ENCODE measurements at regions not wholly inside any gene's neighbourhood (a gene's known extent, or its start where the extent isn't known, plus 50 kb on each side); places are given as distances from the start of the nearest gene placed in this dataset.

DNA sequence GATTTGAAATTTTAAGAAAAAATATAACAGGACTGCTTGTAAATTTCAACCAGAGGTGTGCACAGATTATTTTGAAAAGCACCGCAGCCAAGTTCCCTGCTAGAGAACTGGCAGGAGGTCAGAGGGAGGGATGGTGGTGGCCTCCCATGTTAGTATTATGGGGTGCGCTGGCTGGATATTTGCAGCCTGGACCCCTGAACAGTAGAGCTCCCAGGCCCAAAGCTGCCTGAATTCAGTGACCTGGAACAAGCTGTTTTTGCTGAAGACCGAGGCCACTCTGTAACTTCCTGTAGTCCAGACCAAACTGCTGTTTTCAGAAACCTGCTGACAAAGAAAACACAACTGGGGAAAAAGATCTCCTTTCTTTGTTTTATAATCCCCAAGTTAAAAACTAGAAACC, 314.3 kb downstream of the TNS1 start:
- no peaks in the 10 kb centered on the region for H3F3A ChIP-seq (ENCODE audit: insufficient read depth)
- H3K27me3 ChIP-seq (ENCODE audit: low read length) = no peaks in the 10 kb centered on the region
- H3K36me3 ChIP-seq (ENCODE audit: low read length) = no peaks in the 10 kb centered on the region
- TF ChIP-seq CTCF (IDR thresholded peaks at IDR 0.05; ENCODE audit: insufficient read depth, low read length, poor library complexity, severe bottlenecking) (no peak), EZH2phosphoT487 (conservative IDR thresholded peaks at IDR 0.05; ENCODE audit: low read length) (no peak)
- no peak overlapping the region for H3K9ac ChIP-seq (ENCODE audit: low read length)
- no peak overlapping the region for H2AFZ ChIP-seq (ENCODE audit: low read depth, low read length, severe bottlenecking)
- no peak overlapping the region for H3K4me3 ChIP-seq (ENCODE audit: insufficient read depth, low read length, poor library complexity, severe bottlenecking)
- H3K9me3 ChIP-seq (ENCODE audit: insufficient read depth, low read length) = no peaks in the 10 kb centered on the region
- H3K27ac ChIP-seq (ENCODE audit: low read depth, low read length) = no peak overlapping the region
- no peaks in the 10 kb centered on the region for H3K9me2 ChIP-seq (replicated peaks; ENCODE audit: insufficient read depth, low read length)
- H3K4me2 ChIP-seq (ENCODE audit: low read depth, low read length, poor library complexity, severe bottlenecking) = no peak overlapping the region
- no peaks in the 10 kb centered on the region for H3K79me2 ChIP-seq (ENCODE audit: insufficient read depth, low read length)
- no peaks in the 10 kb centered on the region for H4K20me1 ChIP-seq (ENCODE audit: low read depth, low read length)

GRCh38 chr2:217687771-217688170, 315.0 kb downstream of the TNS1 start:
- H3F3A ChIP-seq (ENCODE audit: insufficient read depth) = no peaks in the 10 kb centered on the region
- H3K4me2 ChIP-seq (ENCODE audit: low read depth, low read length, poor library complexity, severe bottlenecking) = no peak overlapping the region
- H3K27ac ChIP-seq (ENCODE audit: low read depth, low read length) = no peak overlapping the region
- no peak overlapping the region for H3K9ac ChIP-seq (ENCODE audit: low read length)
- no peaks in the 10 kb centered on the region for H3K9me3 ChIP-seq (ENCODE audit: insufficient read depth, low read length)
- no peak overlapping the region for H2AFZ ChIP-seq (ENCODE audit: low read depth, low read length, severe bottlenecking)
- no peaks in the 10 kb centered on the region for H3K36me3 ChIP-seq (ENCODE audit: low read length)
- no peaks in the 10 kb centered on the region for H3K79me2 ChIP-seq (ENCODE audit: insufficient read depth, low read length)
- no peaks in the 10 kb centered on the region for H3K27me3 ChIP-seq (ENCODE audit: low read length)
- H3K4me3 ChIP-seq (ENCODE audit: insufficient read depth, low read length, poor library complexity, severe bottlenecking) = no peak overlapping the region
- H3K9me2 ChIP-seq (replicated peaks; ENCODE audit: insufficient read depth, low read length) = no peaks in the 10 kb centered on the region
- no peak for TF ChIP-seq EZH2phosphoT487 (conservative IDR thresholded peaks at IDR 0.05; ENCODE audit: low read length)
- no peak for TF ChIP-seq CTCF (IDR thresholded peaks at IDR 0.05; ENCODE audit: insufficient read depth, low read length, poor library complexity, severe bottlenecking)
- no peaks in the 10 kb centered on the region for H4K20me1 ChIP-seq (ENCODE audit: low read depth, low read length)

DNA sequence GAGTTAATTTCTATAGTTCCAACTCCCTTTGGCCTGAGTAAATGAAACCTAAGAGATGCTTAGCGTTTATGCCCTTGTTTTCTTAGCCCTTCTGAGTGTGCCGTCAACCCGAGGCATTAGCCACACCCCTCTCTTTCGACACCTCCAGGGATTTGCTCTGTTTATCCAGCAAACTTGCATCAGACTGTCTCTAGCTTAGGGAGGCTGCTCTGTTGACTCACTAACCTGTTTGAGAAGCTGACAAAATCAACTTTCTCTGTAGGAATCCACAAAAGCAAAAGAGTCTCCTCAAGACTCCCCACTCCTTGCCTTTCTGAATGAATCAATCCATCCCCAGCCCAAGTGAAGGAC, 317.6 kb downstream of the TNS1 start:
- no peaks in the 10 kb centered on the region for H3K9me3 ChIP-seq (ENCODE audit: insufficient read depth, low read length)
- no peak overlapping the region for H3K4me2 ChIP-seq (ENCODE audit: low read depth, low read length, poor library complexity, severe bottlenecking)
- H3K9ac ChIP-seq (ENCODE audit: low read length) = no peak overlapping the region
- no peaks in the 10 kb centered on the region for H4K20me1 ChIP-seq (ENCODE audit: low read depth, low read length)
- no peaks in the 10 kb centered on the region for H3K36me3 ChIP-seq (ENCODE audit: low read length)
- no peaks in the 10 kb centered on the region for H3K27me3 ChIP-seq (ENCODE audit: low read length)
- TF ChIP-seq EZH2phosphoT487 (conservative IDR thresholded peaks at IDR 0.05; ENCODE audit: low read length) (no peak), CTCF (IDR thresholded peaks at IDR 0.05; ENCODE audit: insufficient read depth, low read length, poor library complexity, severe bottlenecking) (no peak)
- H3K9me2 ChIP-seq (replicated peaks; ENCODE audit: insufficient read depth, low read length) = no peaks in the 10 kb centered on the region
- H3K4me3 ChIP-seq (ENCODE audit: insufficient read depth, low read length, poor library complexity, severe bottlenecking) = no peak overlapping the region
- H3K79me2 ChIP-seq (ENCODE audit: insufficient read depth, low read length) = no peaks in the 10 kb centered on the region
- H2AFZ ChIP-seq (ENCODE audit: low read depth, low read length, severe bottlenecking) = no peak overlapping the region
- H3F3A ChIP-seq (ENCODE audit: insufficient read depth) = no peaks in the 10 kb centered on the region
- H3K27ac ChIP-seq (ENCODE audit: low read depth, low read length) = no peak overlapping the region

All from SU-DHL-6 (cell line).